ENCODE measurements at regions not wholly inside any gene's neighbourhood (a gene's known extent, or its start where the extent isn't known, plus 50 kb on each side); places are given as distances from the start of the nearest gene placed in this dataset.
"Not testable (repeated sequence)": the region's sequence is repeated elsewhere in the genome, so short reads cannot be mapped to it uniquely, and the experiment has no call there.

DNA sequence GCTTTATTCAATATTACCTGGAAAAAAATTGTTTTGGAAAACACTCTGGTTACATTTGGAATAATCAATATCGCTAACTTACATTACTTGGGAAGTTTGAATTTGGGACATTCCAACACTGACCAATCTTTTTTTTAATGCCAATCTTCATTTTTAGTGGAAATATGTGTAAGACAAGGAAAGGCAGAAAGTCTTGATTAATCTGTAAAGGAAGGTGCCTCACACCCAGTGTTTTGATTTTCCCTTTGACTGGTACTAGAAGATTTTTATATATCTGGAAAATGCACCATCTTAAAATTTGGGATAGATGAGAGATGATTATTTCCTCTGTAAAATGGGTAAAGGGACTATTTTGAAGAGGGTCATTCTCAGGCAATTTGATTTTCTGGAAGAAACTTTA, 879.2 kb upstream of the ZEB2 start:
- no peak for DNase-seq (ENCODE audit: low spot score)

DNA sequence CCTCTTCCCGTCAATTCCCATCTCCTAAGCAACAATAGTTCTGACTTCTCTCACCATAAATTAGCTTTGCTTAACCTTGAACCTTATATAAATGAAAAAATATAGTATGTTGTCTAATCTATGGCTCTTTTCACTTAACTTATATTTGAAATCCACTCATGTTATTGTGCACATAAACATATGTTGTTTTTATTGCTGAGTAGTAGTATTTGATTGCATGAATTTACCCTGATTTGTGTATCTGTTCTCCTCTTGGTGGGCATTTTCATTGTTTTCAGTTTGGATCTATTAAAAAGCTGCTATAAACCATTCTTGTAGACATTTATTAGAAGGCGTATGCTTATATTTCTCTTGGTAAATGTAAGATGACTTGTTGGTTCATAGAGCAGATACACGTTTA, 874.3 kb upstream of the ZEB2 start:
- DNase-seq (ENCODE audit: low spot score), result no peak

- no peak for DNase-seq (ENCODE audit: low spot score)
Measured at GRCh38 chr2:145386973-145387372, 867.1 kb upstream of the ZEB2 start.

GRCh38 chr2:145383961-145384360, 864.0 kb upstream of the ZEB2 start:
- no peak for DNase-seq (ENCODE audit: low spot score)

GRCh38 chr2:145380436-145381017, 860.6 kb upstream of the ZEB2 start:
- peak; percentile 29 for DNase-seq (ENCODE audit: low spot score)

DNA sequence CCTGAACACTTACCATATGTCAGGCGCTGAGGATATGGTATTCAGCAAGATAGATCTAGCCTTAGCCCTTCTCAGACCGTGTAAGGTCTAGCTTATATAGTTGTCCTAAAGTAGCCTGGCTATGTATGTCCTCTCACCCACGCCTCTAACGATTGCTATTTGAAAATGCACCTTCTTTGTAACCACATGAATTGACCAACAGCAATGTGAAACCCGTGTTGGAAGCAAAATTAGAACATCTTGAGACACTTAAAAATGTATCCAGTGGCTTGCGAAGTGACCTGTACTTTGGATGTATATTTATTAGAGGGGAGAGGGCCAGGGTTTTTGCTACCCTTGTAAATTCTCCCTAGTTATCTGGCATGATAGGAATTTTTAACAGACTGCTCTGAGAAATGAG, 860.0 kb upstream of the ZEB2 start:
- DNase-seq (ENCODE audit: low spot score), result no peak

- DNase-seq (ENCODE audit: low spot score), result no peak
Measured at GRCh38 chr2:145374165-145374564, 854.2 kb upstream of the ZEB2 start.

DNA sequence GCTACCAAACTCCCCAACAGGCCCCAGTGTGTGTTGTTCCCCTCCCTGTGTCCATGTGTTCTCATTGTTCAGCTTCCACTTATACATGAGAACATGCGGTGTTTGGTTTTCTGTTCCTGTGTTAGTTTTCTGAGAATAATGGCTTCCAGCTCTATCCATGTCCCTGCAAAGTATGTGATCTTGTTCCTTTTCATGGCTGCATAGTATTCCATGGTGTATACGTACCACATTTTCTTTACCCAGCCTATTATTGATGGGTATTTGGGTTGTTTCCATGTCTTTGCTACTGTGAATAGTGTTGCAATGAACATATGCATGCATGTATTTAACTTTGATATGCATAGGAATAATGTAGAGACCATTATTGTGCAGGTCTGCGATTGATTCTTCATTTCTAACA, 847.4 kb upstream of the ZEB2 start:
- DNase-seq (ENCODE audit: low spot score), result not testable (repeated sequence)

DNA sequence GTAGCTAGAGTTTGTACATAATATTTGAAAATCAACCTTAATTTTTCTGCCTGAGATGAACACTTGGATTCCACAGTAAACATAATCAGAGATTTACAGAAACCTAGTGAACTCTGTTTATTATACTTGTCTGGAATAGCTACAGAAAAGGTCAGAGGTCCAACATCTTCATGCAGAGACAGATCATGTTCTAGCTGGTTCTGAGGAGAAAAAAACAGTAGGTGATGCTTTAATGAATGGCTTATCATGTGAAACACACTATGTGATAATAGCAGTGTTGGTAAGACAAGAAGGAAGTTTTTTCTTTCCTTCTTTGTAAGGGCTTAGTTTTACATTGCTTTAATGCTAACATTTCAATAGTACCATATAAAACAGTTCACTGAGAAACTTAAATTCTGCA, 846.4 kb upstream of the ZEB2 start:
- DNase-seq (ENCODE audit: low spot score), result no peak

GRCh38 chr2:145360129-145360790, 840.3 kb upstream of the ZEB2 start:
- DNase-seq (ENCODE audit: low spot score), result no peak

DNA sequence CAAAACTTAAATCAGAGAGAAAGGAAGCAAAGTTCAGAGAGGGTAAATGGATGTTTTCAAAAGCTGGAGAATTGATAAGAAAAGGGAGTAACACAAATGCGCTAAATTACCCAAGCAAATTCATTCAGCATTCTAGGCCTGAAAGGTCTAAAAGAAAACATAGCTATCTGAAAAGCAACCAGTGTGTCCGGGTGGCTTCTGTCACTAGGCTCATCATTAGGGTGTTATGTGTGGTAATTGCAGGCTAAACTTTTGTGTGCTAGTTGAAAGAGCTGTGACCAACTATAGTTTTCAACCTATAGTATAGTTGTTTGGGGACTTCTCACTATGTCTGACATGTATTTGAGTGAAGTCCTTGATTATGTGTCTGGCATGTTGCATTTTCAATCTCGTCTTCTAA, 839.6 kb upstream of the ZEB2 start:
- no peak for DNase-seq (ENCODE audit: low spot score)

GRCh38 chr2:145356056-145356455, 836.1 kb upstream of the ZEB2 start:
- peak; percentile 27 for DNase-seq (ENCODE audit: low spot score)

DNA sequence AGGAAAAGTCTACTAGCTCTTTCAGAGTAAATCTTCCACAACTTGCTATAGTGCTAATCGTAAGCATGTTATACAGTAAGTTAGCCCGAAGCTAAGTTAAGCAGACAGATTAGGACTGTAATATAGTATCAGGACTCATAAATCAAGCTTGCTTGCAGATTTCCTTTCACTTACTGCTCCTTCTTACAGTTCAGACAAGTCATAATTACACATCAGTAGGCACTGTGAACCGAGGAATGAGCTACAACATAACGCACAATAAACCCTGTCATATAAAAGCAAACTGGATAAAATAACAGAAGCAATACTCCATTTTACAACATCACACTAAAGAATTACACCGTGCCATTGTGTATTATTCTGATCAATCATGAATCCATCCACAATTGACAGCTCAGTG, 832.6 kb upstream of the ZEB2 start:
- no peak for DNase-seq (ENCODE audit: low spot score)

DNA sequence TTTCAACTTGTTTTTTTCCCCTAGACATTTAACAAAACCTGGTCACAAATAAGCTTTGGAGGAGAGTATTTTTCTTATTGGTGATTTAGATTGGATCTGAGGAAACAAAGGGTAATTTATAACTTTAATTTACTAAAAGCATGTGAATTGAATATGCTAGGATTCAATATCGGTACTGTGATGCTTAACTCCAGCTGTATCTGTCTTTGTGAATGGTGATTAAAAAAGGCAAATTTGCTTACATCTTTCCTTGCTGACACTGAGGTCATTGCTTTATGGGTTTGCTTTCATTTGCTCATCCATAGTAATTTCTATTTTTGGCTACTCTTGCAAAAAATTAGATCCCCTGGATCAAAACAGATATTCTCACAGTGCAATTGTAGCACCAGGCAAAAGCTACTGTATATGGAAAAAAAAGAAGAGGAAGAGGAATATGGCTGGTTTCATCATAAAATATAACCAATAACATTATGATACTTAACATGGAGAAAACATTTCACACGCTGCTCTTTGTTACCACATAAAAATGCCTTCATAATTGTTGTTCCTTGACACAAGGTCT, 832.0 kb upstream of the ZEB2 start:
- DNase-seq (ENCODE audit: low spot score), result no peak

- DNase-seq (ENCODE audit: low spot score), result peak; percentile 49
Measured at GRCh38 chr2:145350011-145350410, 830.1 kb upstream of the ZEB2 start.

DNA sequence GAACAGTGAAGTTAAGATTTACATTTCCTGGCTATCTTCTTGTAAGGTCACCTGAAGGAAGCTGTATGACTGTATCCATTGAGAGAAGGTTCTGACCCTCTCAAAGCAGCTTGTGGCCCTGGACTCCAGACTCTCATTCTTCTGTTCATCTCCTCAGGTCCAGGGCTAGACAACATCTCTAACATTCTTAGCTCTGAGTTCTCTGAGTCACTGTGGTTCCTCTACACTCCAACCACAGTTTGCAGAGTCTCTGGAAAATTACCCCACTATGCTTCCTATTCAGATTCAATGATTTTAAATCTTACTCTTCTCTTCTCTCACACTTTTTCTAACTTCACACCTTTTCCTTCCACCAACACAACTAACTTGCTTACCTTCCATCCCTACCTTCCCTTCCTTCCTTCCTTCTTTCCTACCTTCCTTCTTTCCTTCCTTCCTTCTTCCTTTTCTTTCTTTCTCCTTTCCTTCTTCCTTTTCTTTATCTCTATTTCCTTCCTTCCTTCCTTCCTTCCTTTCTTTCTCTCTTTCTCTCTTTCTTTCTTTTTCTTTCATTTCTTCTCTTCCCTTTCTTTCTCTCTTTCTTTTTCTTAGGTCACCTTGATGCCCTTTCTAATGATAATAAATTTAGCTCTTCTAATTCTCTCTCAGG, 824.3 kb upstream of the ZEB2 start:
- peak; percentile 19 for DNase-seq (ENCODE audit: low spot score)

GRCh38 chr2:145343287-145343686, 823.4 kb upstream of the ZEB2 start:
- DNase-seq (ENCODE audit: low spot score), result no peak

DNA sequence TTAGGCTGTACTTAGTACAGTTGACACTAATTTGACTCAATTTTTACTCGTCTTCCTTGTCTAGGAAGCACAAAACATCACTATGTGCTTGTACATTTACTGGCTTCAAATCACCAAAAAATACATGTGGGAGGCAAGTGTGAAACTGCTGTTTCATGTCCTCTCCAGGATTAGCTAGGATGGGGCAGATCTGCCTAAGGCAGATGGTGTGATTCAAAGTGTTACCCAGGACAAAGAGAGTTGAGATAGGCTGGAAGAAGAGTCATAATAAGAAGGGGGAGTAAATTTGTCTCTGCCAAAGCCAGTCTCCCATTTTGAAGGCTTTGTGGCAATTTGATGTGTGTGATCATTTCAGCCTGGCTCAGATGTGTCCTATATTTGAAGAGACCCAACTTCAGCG, 821.6 kb upstream of the ZEB2 start:
- DNase-seq (ENCODE audit: low spot score), result no peak

GRCh38 chr2:145339646-145340045, 819.7 kb upstream of the ZEB2 start:
- no peak for DNase-seq (ENCODE audit: low spot score)

DNA sequence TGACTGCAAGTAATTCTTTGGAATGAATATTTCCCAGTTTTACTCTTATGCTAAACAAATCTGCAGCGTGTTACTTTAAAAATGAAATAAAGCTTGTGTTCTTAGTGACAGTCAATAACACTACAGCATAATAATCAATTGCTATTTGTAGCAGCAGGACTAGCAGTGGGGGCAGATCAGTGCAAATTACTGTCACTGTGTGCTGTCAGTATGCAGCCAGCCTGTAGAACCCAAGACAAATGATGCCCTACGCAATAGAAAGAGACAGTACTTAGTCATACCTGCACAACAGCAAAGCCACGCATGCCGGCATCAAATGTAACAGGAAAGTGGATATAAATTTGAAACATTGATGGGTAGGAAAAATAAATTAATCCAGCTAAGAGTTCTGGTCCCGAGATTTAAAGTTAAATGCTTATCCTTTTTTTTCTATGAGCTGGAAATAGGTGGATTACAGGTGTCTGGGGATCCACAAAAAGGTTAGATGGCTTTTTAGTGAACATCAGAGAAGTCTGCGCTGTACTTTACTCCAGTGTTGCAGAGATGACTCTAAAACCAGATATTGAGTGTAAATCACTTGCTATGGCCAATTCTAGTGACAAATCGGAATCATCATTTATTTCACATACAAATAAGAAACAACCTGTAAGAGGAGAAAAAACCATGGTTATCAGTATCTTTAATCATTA, 812.4 kb upstream of the ZEB2 start:
- DNase-seq (ENCODE audit: low spot score), result no peak

DNA sequence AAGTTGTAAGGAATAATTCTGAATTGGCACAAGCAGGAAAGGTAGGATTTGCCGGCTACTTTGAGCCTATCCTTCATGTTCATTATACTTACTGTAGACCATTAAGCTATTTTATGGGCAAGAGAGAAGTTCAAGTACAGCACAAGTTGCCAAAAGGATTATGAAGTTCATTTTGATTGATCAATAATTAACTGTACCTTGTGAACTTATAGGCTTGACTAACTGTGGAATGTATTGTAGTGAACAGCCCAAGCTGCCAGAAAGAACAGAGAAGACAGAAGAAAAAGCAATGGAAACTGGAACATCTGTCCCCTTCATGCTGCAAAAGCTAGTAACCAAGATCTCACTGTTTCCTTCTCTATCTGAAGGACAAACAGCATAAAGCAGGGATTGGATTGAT, 810.1 kb upstream of the ZEB2 start:
- DNase-seq (ENCODE audit: low spot score), result no peak

- no peak for DNase-seq (ENCODE audit: low spot score)
Measured at GRCh38 chr2:145325485-145325884, 805.6 kb upstream of the ZEB2 start.

- DNase-seq (ENCODE audit: low spot score), result no peak
Measured at GRCh38 chr2:145324748-145325147, 804.8 kb upstream of the ZEB2 start.

All from GM03348 (cell line).